ACC112 (cell line): ENCODE measurements at regions not wholly inside any gene's neighbourhood (a gene's known extent, or its start where the extent isn't known, plus 50 kb on each side); places are given as distances from the start of the nearest gene placed in this dataset.

Source experiments
- H2AFZ ChIP-seq: fragments of 200-600 bp; sonication (generic); one replicate; pipeline ENCODE4 v1.6.0; 2017; ENCODE audit warnings: antibody characterized with exemption, low read length; ENCODE audit not compliant: unreplicated experiment
- H3K27ac ChIP-seq: fragments of 200-600 bp; sonication (generic); 2 replicates; pipeline ENCODE4 v1.5.1; 2014; ENCODE audit warnings: low read depth, mild to moderate bottlenecking, antibody characterized with exemption, low read length, moderate library complexity
- H3K27me3 ChIP-seq: fragments of 200-600 bp; sonication (generic); 2 replicates; pipeline ENCODE4 v1.6.1; 2014; ENCODE audit warnings: mild to moderate bottlenecking, antibody characterized with exemption, low read length, moderate library complexity, mixed read lengths; ENCODE audit not compliant: insufficient read depth
- H3K36me3 ChIP-seq: fragments of 200-600 bp; sonication (generic); 2 replicates; pipeline ENCODE4 v1.6.1; 2016; ENCODE audit warnings: mild to moderate bottlenecking, antibody characterized with exemption, low read length, moderate library complexity, mixed read lengths; ENCODE audit not compliant: insufficient read depth
- H3K4me1 ChIP-seq: fragments of 200-600 bp; sonication (generic); one replicate; pipeline ENCODE4 v1.6.1; 2016; ENCODE audit warnings: low read length, mixed read lengths; ENCODE audit not compliant: insufficient read depth, unreplicated experiment, control insufficient read depth
- H3K4me3 ChIP-seq: fragments of 200-600 bp; sonication (generic); 2 replicates; pipeline ENCODE4 v1.5.1; 2014; ENCODE audit warnings: mild to moderate bottlenecking, low read depth, low read length
- H3K79me2 ChIP-seq: fragments of 200-600 bp; sonication (generic); one replicate; pipeline ENCODE4 v1.6.0; 2016; ENCODE audit warnings: low read length; ENCODE audit not compliant: control insufficient read depth, unreplicated experiment, insufficient read depth

DNA sequence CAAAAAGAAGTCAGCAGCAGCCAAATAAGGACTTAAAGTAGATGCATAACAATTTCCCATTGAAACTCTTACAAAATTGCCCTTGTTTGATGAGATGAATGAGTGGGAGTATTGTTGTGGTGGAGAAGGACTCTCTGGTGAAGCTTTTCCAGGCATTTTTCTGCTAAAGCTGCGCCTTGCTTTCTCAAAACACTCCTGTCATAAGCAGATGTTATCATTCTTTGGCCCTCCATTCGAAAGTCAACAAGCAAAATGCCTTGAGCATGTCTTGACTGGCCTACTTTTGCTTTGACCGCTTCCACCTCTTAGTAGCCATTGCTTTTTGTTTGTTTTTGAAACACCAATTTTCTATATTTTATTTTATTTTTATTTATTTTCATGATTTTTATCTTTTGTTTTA is 340.9 kb upstream of the FGF13 start:
- H3K27me3 ChIP-seq, result no peaks in the 10 kb centered on the region

DNA sequence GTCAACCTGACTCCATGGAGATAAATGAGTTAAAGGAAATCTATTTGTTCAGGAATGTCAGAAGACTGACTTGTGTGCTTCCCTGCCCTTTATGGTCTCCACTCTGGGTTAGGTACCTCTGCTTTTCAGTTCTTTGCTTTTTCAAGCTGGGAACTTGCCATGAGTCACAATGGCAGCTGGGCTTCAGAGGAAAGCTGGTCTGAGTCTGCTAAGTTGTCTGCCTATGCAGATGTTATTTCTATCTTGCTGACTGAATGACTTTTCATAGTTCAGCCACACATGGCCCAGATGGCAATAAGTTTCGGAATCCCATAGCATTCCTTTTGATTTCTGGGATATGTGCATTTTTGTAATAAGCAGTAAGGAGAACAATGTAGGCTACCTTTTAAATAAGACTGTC is 337.9 kb upstream of the FGF13 start:
- H3K27ac ChIP-seq, result no peak overlapping the region
- no peaks in the 10 kb centered on the region for H3K79me2 ChIP-seq
- H3K27me3 ChIP-seq, result no peaks in the 10 kb centered on the region
- no peak overlapping the region for H2AFZ ChIP-seq
- no peaks in the 10 kb centered on the region for H3K36me3 ChIP-seq
- no peaks in the 10 kb centered on the region for H3K4me1 ChIP-seq
- no peak overlapping the region for H3K4me3 ChIP-seq

More for the DNA sequence above, 340.9 kb upstream of the FGF13 start:
- Histone ChIP-seq H3K27ac (no peak overlapping the region), H3K79me2 (no peaks in the 10 kb centered on the region), H2AFZ (no peak overlapping the region), H3K36me3 (no peaks in the 10 kb centered on the region), H3K4me3 (no peak overlapping the region), H3K4me1 (no peaks in the 10 kb centered on the region)

DNA sequence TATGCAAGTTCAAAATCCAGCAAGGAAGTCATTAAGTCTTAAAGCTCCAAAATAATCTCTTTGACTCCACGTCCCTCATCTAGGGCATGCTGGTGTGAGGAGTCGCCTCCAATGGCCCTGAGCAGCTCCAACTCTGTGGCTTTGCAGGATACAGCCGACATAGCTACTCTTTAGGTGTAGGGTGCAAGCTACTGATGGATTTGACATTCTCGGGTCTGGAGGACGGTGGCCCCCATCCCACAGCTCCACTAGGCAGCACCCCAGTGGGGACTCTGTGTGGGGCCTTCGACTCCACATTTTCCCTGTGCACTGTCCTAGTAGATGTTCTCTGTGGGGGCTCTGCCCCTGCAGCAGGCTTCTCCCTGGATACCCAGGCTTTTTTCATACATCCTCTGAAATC is 333.2 kb upstream of the FGF13 start:
- Histone ChIP-seq H3K36me3 (no peaks in the 10 kb centered on the region), H3K4me3 (no peak overlapping the region), H3K27ac (no peak overlapping the region), H2AFZ (no peak overlapping the region), H3K27me3 (no peaks in the 10 kb centered on the region), H3K4me1 (no peaks in the 10 kb centered on the region), H3K79me2 (no peaks in the 10 kb centered on the region)

- H2AFZ ChIP-seq, result no peak overlapping the region
- no peaks in the 10 kb centered on the region for H3K27me3 ChIP-seq
- no peaks in the 10 kb centered on the region for H3K4me1 ChIP-seq
- no peak overlapping the region for H3K27ac ChIP-seq
- H3K4me3 ChIP-seq, result no peak overlapping the region
- H3K36me3 ChIP-seq, result no peaks in the 10 kb centered on the region
- H3K79me2 ChIP-seq, result no peaks in the 10 kb centered on the region
Measured at GRCh38 chrX:139039041-139039440, 327.5 kb upstream of the FGF13 start.

- no peaks in the 10 kb centered on the region for H3K79me2 ChIP-seq
- H3K4me3 ChIP-seq, result no peak overlapping the region
- no peaks in the 10 kb centered on the region for H3K36me3 ChIP-seq
- H3K4me1 ChIP-seq, result no peaks in the 10 kb centered on the region
- H2AFZ ChIP-seq, result no peak overlapping the region
- no peaks in the 10 kb centered on the region for H3K27me3 ChIP-seq
- no peak overlapping the region for H3K27ac ChIP-seq
Measured at GRCh38 chrX:139026811-139027210, 315.3 kb upstream of the FGF13 start.

DNA sequence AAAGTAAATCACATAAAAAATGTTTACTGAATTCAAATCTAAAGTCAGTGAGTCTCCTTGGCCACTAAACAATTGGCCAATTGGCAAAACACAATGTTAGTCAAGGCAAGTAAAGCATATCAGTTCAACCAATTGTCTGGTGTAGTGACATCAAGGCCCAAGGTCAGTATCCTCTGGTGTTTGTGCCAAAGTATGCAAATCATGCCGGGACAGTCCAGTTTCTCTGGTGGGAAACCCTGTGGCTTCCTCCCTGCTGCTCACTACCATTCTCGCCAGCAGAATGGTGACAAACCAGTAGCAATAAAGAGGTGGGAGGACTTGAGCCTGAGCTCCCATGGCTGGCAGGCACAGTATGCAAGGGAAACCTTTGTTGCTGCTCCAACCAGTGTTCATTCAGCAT is 314.9 kb upstream of the FGF13 start:
- Histone ChIP-seq H3K36me3 (no peaks in the 10 kb centered on the region), H3K79me2 (no peaks in the 10 kb centered on the region), H2AFZ (no peak overlapping the region), H3K4me1 (no peaks in the 10 kb centered on the region), H3K27ac (no peak overlapping the region), H3K27me3 (no peaks in the 10 kb centered on the region), H3K4me3 (no peak overlapping the region)

DNA sequence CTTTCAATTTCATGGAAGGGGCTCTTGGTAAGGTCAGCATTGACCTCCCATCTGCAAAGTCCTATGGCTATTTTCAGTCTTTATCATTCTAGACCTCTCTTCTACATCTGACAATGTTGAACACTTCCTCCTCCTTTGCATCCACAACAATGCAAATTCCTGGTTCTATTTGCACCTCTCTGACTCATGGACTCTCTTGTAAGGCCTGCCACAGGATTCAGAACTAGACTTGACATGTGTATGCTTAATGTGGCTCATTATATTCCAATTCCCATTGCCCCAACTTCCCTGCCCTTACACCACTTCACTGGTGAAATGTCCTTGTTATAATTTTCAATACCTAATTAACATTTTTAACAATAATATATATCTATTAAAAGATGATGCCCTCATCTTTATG is 314.3 kb upstream of the FGF13 start:
- Histone ChIP-seq H3K27me3 (no peaks in the 10 kb centered on the region), H3K27ac (no peak overlapping the region), H3K4me1 (no peaks in the 10 kb centered on the region), H3K79me2 (no peaks in the 10 kb centered on the region), H2AFZ (no peak overlapping the region), H3K4me3 (no peak overlapping the region), H3K36me3 (no peaks in the 10 kb centered on the region)

DNA sequence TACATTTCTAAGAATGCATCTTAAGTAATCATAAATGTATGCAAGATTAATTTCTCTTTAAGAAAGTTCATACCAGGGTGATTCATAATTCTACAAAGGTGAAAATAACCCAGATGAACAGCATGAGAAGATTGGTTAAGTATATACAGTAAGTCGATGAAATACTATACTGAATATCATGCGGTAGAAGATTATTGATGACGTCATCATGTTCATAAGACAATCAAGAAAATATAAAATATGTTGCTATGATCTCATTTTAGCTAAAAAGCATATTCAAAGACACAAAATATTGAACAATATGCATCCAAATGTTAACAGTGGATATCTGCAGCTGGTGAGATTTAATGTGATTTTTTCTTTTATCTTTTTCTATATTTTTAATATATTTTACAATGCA is 312.0 kb upstream of the FGF13 start:
- no peak overlapping the region for H3K4me3 ChIP-seq
- no peaks in the 10 kb centered on the region for H3K36me3 ChIP-seq
- no peak overlapping the region for H3K27ac ChIP-seq
- no peaks in the 10 kb centered on the region for H3K4me1 ChIP-seq
- H2AFZ ChIP-seq, result no peak overlapping the region
- no peaks in the 10 kb centered on the region for H3K27me3 ChIP-seq
- no peaks in the 10 kb centered on the region for H3K79me2 ChIP-seq

GRCh38 chrX:139020801-139021200 is 309.3 kb upstream of the FGF13 start:
- H3K27ac ChIP-seq, result no peak overlapping the region
- no peaks in the 10 kb centered on the region for H3K27me3 ChIP-seq
- H2AFZ ChIP-seq, result no peak overlapping the region
- H3K36me3 ChIP-seq, result no peaks in the 10 kb centered on the region
- no peaks in the 10 kb centered on the region for H3K79me2 ChIP-seq
- H3K4me1 ChIP-seq, result no peaks in the 10 kb centered on the region
- no peak overlapping the region for H3K4me3 ChIP-seq

GRCh38 chrX:139018436-139018835 is 306.9 kb upstream of the FGF13 start:
- Histone ChIP-seq H3K36me3 (no peaks in the 10 kb centered on the region), H3K27me3 (no peaks in the 10 kb centered on the region), H3K79me2 (no peaks in the 10 kb centered on the region), H2AFZ (no peak overlapping the region), H3K27ac (no peak overlapping the region), H3K4me3 (no peak overlapping the region), H3K4me1 (no peaks in the 10 kb centered on the region)

DNA sequence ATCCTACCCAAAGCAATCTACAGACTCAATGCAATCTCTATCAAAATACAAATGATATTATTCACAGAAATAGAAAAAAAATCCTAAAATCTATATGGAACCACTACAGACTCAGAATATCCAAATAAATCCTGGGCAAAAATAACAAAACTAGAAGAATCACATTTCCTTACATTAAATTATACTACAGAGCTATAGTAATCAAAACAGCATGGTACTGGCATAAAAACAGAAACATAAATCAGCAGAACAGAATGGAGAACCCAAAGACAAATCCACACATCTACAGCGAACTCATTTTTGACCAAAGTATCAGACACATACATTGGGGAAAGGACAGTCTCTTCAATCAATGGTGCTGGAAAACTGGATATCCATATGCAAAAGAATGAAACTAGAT is 304.1 kb upstream of the FGF13 start:
- Histone ChIP-seq H3K36me3 (no peaks in the 10 kb centered on the region), H3K4me1 (no peaks in the 10 kb centered on the region), H3K79me2 (no peaks in the 10 kb centered on the region), H3K27ac (no peak overlapping the region), H3K4me3 (no peak overlapping the region), H2AFZ (no peak overlapping the region), H3K27me3 (no peaks in the 10 kb centered on the region)

DNA sequence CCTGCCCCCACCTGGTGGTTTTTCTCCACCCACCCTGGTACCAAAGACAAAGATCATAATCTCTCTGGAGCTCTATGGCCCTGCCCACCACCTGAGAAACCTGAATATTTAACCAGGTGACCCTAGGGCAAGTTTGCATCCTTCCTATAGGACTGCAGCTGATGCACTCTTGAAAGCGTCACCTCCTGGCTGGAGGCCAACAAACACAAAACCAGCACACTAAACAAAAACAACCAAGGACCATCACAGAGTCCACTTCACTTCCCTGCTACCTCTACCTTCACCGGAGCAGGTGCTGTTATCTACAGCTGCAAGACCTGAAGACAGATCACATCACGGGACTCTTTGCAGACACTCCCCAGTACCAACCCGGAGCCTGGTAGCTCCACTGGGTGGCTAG is 296.7 kb upstream of the FGF13 start:
- Histone ChIP-seq H3K36me3 (no peaks in the 10 kb centered on the region), H3K4me3 (no peak overlapping the region), H2AFZ (no peak overlapping the region), H3K79me2 (no peaks in the 10 kb centered on the region), H3K27me3 (no peaks in the 10 kb centered on the region), H3K27ac (no peak overlapping the region), H3K4me1 (no peaks in the 10 kb centered on the region)
